ENCODE measurements at regions not wholly inside any gene's neighbourhood (a gene's known extent, or its start where the extent isn't known, plus 50 kb on each side); places are given as distances from the start of the nearest gene placed in this dataset.

- H3K27me3 ChIP-seq (ENCODE audit: control insufficient read depth, insufficient read depth, low read length) = no peaks in the 10 kb centered on the region
- H3K4me3 ChIP-seq (ENCODE audit: low read depth, low read length) = no peak overlapping the region
- DNase-seq (ENCODE audit: low read depth) (no peak), FAIRE-seq (no peak)
- no peaks in the 10 kb centered on the region for H3K36me3 ChIP-seq (ENCODE audit: control insufficient read depth, insufficient read depth, low read length)
- no peak for TF ChIP-seq CTCF (IDR thresholded peaks at IDR 0.05; ENCODE audit: insufficient read depth, low read length, severe bottlenecking)
Observed at GRCh38 chr18:4573735-4574134, 118.6 kb upstream of the DLGAP1 start.

- DNase-seq (ENCODE audit: low read depth) = no peak
- TF ChIP-seq CTCF (IDR thresholded peaks at IDR 0.05; ENCODE audit: insufficient read depth, low read length, severe bottlenecking) = no peak
- H3K4me3 ChIP-seq (ENCODE audit: low read depth, low read length) = no peak overlapping the region
- no peaks in the 10 kb centered on the region for H3K27me3 ChIP-seq (ENCODE audit: control insufficient read depth, insufficient read depth, low read length)
- no peaks in the 10 kb centered on the region for H3K36me3 ChIP-seq (ENCODE audit: control insufficient read depth, insufficient read depth, low read length)
- no peak for FAIRE-seq
Observed at GRCh38 chr18:4557502-4557901, 102.4 kb upstream of the DLGAP1 start.

GRCh38 chr18:4551001-4551360 is 95.9 kb upstream of the DLGAP1 start:
- no peak overlapping the region for H3K4me3 ChIP-seq (ENCODE audit: low read depth, low read length)
- FAIRE-seq (no peak), DNase-seq (ENCODE audit: low read depth) (no peak)
- no peak for TF ChIP-seq CTCF (IDR thresholded peaks at IDR 0.05; ENCODE audit: insufficient read depth, low read length, severe bottlenecking)
- no peaks in the 10 kb centered on the region for H3K27me3 ChIP-seq (ENCODE audit: control insufficient read depth, insufficient read depth, low read length)
- no peaks in the 10 kb centered on the region for H3K36me3 ChIP-seq (ENCODE audit: control insufficient read depth, insufficient read depth, low read length)

GRCh38 chr18:4549164-4549872 is 94.2 kb upstream of the DLGAP1 start:
- H3K27me3 ChIP-seq (ENCODE audit: control insufficient read depth, insufficient read depth, low read length) = no peaks in the 10 kb centered on the region
- FAIRE-seq (no peak), DNase-seq (ENCODE audit: low read depth) (no peak)
- H3K4me3 ChIP-seq (ENCODE audit: low read depth, low read length) = no peak overlapping the region
- H3K36me3 ChIP-seq (ENCODE audit: control insufficient read depth, insufficient read depth, low read length) = no peaks in the 10 kb centered on the region
- TF ChIP-seq CTCF (IDR thresholded peaks at IDR 0.05; ENCODE audit: insufficient read depth, low read length, severe bottlenecking) = no peak

- DNase-seq (ENCODE audit: low read depth) = no peak
- Histone ChIP-seq H3K4me3 (ENCODE audit: low read depth, low read length) (no peak overlapping the region), H3K36me3 (ENCODE audit: control insufficient read depth, insufficient read depth, low read length) (no peaks in the 10 kb centered on the region), H3K27me3 (ENCODE audit: control insufficient read depth, insufficient read depth, low read length) (no peaks in the 10 kb centered on the region)
- TF ChIP-seq CTCF (IDR thresholded peaks at IDR 0.05; ENCODE audit: insufficient read depth, low read length, severe bottlenecking) = no peak
- FAIRE-seq = no peak
Observed at GRCh38 chr18:4547126-4547525, 92.0 kb upstream of the DLGAP1 start.

GRCh38 chr18:4544142-4544541 is 89.0 kb upstream of the DLGAP1 start:
- no peak for TF ChIP-seq CTCF (IDR thresholded peaks at IDR 0.05; ENCODE audit: insufficient read depth, low read length, severe bottlenecking)
- FAIRE-seq = no peak
- no peak for DNase-seq (ENCODE audit: low read depth)
- Histone ChIP-seq H3K27me3 (ENCODE audit: control insufficient read depth, insufficient read depth, low read length) (no peaks in the 10 kb centered on the region), H3K4me3 (ENCODE audit: low read depth, low read length) (no peak overlapping the region), H3K36me3 (ENCODE audit: control insufficient read depth, insufficient read depth, low read length) (no peaks in the 10 kb centered on the region)
